OCI-LY1 (cell line): ENCODE measurements at regions not wholly inside any gene's neighbourhood (a gene's known extent, or its start where the extent isn't known, plus 50 kb on each side); places are given as distances from the start of the nearest gene placed in this dataset.

ENCODE experiments used
- H2AFZ ChIP-seq: fragments of 200-600 bp; sonication (generic), shearing (Covaris generic); 2 replicates; pipeline ENCODE4 v1.6.0; 2014; ENCODE audit warnings: antibody characterized with exemption, mild to moderate bottlenecking, low read length
- H3F3A ChIP-seq: fragments of 200-600 bp; sonication (generic), shearing (Covaris generic); 2 replicates; pipeline ENCODE4 v1.6.0; 2014; ENCODE audit warnings: mild to moderate bottlenecking, antibody characterized with exemption, low read length, moderate library complexity; ENCODE audit not compliant: insufficient read depth
- H3K27ac ChIP-seq: fragments of 200-600 bp; sonication (generic); 2 replicates; pipeline ENCODE4 v1.5.1; 2014; ENCODE audit warnings: low read length, mixed run types, mild to moderate bottlenecking, low read depth; ENCODE audit not compliant: poor library complexity, severe bottlenecking
- H3K27me3 ChIP-seq: fragments of 200-600 bp; sonication (generic); 2 replicates; pipeline ENCODE4 v1.6.0; 2014; ENCODE audit warnings: antibody characterized with exemption, mild to moderate bottlenecking, low read length, moderate library complexity; ENCODE audit not compliant: insufficient read depth
- H3K36me3 ChIP-seq: fragments of 200-600 bp; sonication (generic); 2 replicates; pipeline ENCODE4 v1.6.1; 2014; ENCODE audit warnings: mild to moderate bottlenecking, antibody characterized with exemption, low read length, moderate library complexity, mixed read lengths; ENCODE audit not compliant: insufficient read depth
- H3K4me1 ChIP-seq: fragments of 200-600 bp; sonication (generic); 2 replicates; pipeline ENCODE4 v1.5.1; 2014; ENCODE audit warnings: mild to moderate bottlenecking, low read length, moderate library complexity; ENCODE audit not compliant: insufficient read depth, severe bottlenecking
- H3K4me2 ChIP-seq: fragments of 200-600 bp; sonication (generic), shearing (Covaris generic); 2 replicates; pipeline ENCODE4 v1.6.1; 2014; ENCODE audit warnings: low read length
- H3K4me3 ChIP-seq: fragments of 200-600 bp; sonication (generic); 2 replicates; pipeline ENCODE4 v1.5.1; 2014; ENCODE audit warnings: low read length, low read depth, mild to moderate bottlenecking, mixed read lengths; ENCODE audit not compliant: poor library complexity, severe bottlenecking
- H3K79me2 ChIP-seq: fragments of 200-600 bp; shearing (Covaris generic); 2 replicates; pipeline ENCODE4 v1.6.1; 2016; ENCODE audit warnings: mixed run types, low read length, mixed read lengths; ENCODE audit not compliant: insufficient read depth
- H3K9ac ChIP-seq: fragments of 200-600 bp; sonication (generic), shearing (Covaris generic); 2 replicates; pipeline ENCODE4 v1.6.1; 2014; ENCODE audit warnings: mild to moderate bottlenecking, low read length, mixed read lengths
- H3K9me2 ChIP-seq: fragments of 200-600 bp; sonication (generic), shearing (Covaris generic); 2 replicates; pipeline ENCODE4 v1.6.1; 2014; ENCODE audit warnings: low read depth, mild to moderate bottlenecking, low read length, mixed read lengths
- H3K9me3 ChIP-seq: fragments of 200-600 bp; shearing (Covaris generic); 2 replicates; pipeline ENCODE4 v1.6.1; 2014; ENCODE audit warnings: low read length, mixed read lengths
- H4K20me1 ChIP-seq: fragments of 200-600 bp; sonication (generic), shearing (Covaris generic); 2 replicates; pipeline ENCODE4 v1.6.0; 2016; ENCODE audit warnings: mild to moderate bottlenecking, low read length; ENCODE audit not compliant: insufficient read depth
- EZH2 ChIP-seq: fragments of 200-600 bp; sonication (generic), shearing (Covaris generic); IDR thresholded peaks from 2 replicates; pipeline ENCODE4 v1.8.0; 2017; ENCODE audit warnings: borderline replicate concordance, mixed run types, mild to moderate bottlenecking, antibody characterized with exemption, low read length, moderate library complexity, mixed read lengths
- TF ChIP-seq, protein P1 (sequence below): fragments of 200-600 bp; sonication (generic), shearing (Covaris generic); IDR thresholded peaks from 2 replicates; pipeline ENCODE4 v1.5.1; 2017; ENCODE audit warnings: mild to moderate bottlenecking, antibody characterized with exemption, low read length, moderate library complexity, mixed read lengths

- Histone ChIP-seq H3F3A (no peaks in the 10 kb centered on the region), H3K4me3 (no peak overlapping the region), H3K27me3 (no peaks in the 10 kb centered on the region), H3K4me1 (no peaks in the 10 kb centered on the region), H3K79me2 (no peaks in the 10 kb centered on the region), H3K36me3 (no peaks in the 10 kb centered on the region), H4K20me1 (no peaks in the 10 kb centered on the region), H3K9me2 (no peaks in the 10 kb centered on the region), H3K9ac (no peak overlapping the region), H3K4me2 (no peak overlapping the region), H2AFZ (no peak overlapping the region), H3K27ac (no peak overlapping the region), H3K9me3 (no peaks in the 10 kb centered on the region)
- TF ChIP-seq, protein P1, sequence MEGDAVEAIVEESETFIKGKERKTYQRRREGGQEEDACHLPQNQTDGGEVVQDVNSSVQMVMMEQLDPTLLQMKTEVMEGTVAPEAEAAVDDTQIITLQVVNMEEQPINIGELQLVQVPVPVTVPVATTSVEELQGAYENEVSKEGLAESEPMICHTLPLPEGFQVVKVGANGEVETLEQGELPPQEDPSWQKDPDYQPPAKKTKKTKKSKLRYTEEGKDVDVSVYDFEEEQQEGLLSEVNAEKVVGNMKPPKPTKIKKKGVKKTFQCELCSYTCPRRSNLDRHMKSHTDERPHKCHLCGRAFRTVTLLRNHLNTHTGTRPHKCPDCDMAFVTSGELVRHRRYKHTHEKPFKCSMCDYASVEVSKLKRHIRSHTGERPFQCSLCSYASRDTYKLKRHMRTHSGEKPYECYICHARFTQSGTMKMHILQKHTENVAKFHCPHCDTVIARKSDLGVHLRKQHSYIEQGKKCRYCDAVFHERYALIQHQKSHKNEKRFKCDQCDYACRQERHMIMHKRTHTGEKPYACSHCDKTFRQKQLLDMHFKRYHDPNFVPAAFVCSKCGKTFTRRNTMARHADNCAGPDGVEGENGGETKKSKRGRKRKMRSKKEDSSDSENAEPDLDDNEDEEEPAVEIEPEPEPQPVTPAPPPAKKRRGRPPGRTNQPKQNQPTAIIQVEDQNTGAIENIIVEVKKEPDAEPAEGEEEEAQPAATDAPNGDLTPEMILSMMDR = no peak
- TF ChIP-seq EZH2 = no peak
These were observed 807.9 kb upstream of the ZNF608 start for GRCh38 chr5:125554355-125554754.

- Histone ChIP-seq H3K9ac (no peak overlapping the region), H3K36me3 (no peaks in the 10 kb centered on the region), H3K79me2 (no peaks in the 10 kb centered on the region), H4K20me1 (no peaks in the 10 kb centered on the region), H3K4me1 (no peaks in the 10 kb centered on the region), H3K4me3 (no peak overlapping the region), H3F3A (no peaks in the 10 kb centered on the region), H3K4me2 (no peak overlapping the region), H3K9me3 (no peaks in the 10 kb centered on the region), H3K27ac (no peak overlapping the region), H2AFZ (no peak overlapping the region), H3K27me3 (no peaks in the 10 kb centered on the region), H3K9me2 (no peaks in the 10 kb centered on the region)
- TF ChIP-seq EZH2 = no peak
These were observed 809.2 kb upstream of the ZNF608 start for GRCh38 chr5:125555591-125555990.

GRCh38 chr5:125558016-125558415, 811.6 kb upstream of the ZNF608 start:
- H2AFZ ChIP-seq = no peak overlapping the region
- no peak overlapping the region for H3K9ac ChIP-seq
- H3K27ac ChIP-seq = no peak overlapping the region
- no peaks in the 10 kb centered on the region for H3K9me3 ChIP-seq
- TF ChIP-seq, protein P1 = no peak
- TF ChIP-seq EZH2 = no peak
- H3F3A ChIP-seq = no peaks in the 10 kb centered on the region
- H3K9me2 ChIP-seq = no peaks in the 10 kb centered on the region
- no peaks in the 10 kb centered on the region for H3K79me2 ChIP-seq
- H3K4me2 ChIP-seq = no peak overlapping the region
- H3K27me3 ChIP-seq = no peaks in the 10 kb centered on the region
- H4K20me1 ChIP-seq = no peaks in the 10 kb centered on the region
- no peak overlapping the region for H3K4me3 ChIP-seq
- H3K4me1 ChIP-seq = no peaks in the 10 kb centered on the region
- no peaks in the 10 kb centered on the region for H3K36me3 ChIP-seq

GRCh38 chr5:125558466-125558865, 812.0 kb upstream of the ZNF608 start:
- no peaks in the 10 kb centered on the region for H3K9me3 ChIP-seq
- no peaks in the 10 kb centered on the region for H3K36me3 ChIP-seq
- no peaks in the 10 kb centered on the region for H3K9me2 ChIP-seq
- H3K9ac ChIP-seq = no peak overlapping the region
- H3K4me3 ChIP-seq = no peak overlapping the region
- no peaks in the 10 kb centered on the region for H4K20me1 ChIP-seq
- no peaks in the 10 kb centered on the region for H3K4me1 ChIP-seq
- H3K27ac ChIP-seq = no peak overlapping the region
- no peaks in the 10 kb centered on the region for H3K79me2 ChIP-seq
- no peak overlapping the region for H3K4me2 ChIP-seq
- no peaks in the 10 kb centered on the region for H3K27me3 ChIP-seq
- H3F3A ChIP-seq = no peaks in the 10 kb centered on the region
- no peak overlapping the region for H2AFZ ChIP-seq
- no peak for TF ChIP-seq EZH2
- TF ChIP-seq, protein P1 = no peak
